HUES6 (cell line): ENCODE measurements at regions not wholly inside any gene's neighbourhood (a gene's known extent, or its start where the extent isn't known, plus 50 kb on each side); places are given as distances from the start of the nearest gene placed in this dataset.

Experiments
- H3K27ac ChIP-seq: 2 replicates; pipeline ENCODE4 v1.7.0; 2013; ENCODE audit warnings: low read depth, mild to moderate bottlenecking, low read length, inconsistent platforms
- H3K27me3 ChIP-seq: 2 replicates; pipeline ENCODE4 v1.6.1; 2013; ENCODE audit warnings: low read length; ENCODE audit not compliant: control insufficient read depth, insufficient read depth
- H3K36me3 ChIP-seq: 2 replicates; pipeline ENCODE4 v1.6.1; 2013; ENCODE audit warnings: low read length; ENCODE audit not compliant: control insufficient read depth, insufficient read depth
- H3K4me1 ChIP-seq: 2 replicates; pipeline ENCODE4 v1.6.1; 2013; ENCODE audit warnings: low read length; ENCODE audit not compliant: control insufficient read depth, insufficient read depth
- H3K4me3 ChIP-seq: 2 replicates; pipeline ENCODE4 v1.5.1; 2013; ENCODE audit warnings: low read depth, low read length
- H3K9ac ChIP-seq: one replicate; pipeline ENCODE4 v1.6.1; 2013; ENCODE audit warnings: mild to moderate bottlenecking, low read length
- H3K9me3 ChIP-seq: 2 replicates; pipeline ENCODE4 v1.6.1; 2013; ENCODE audit warnings: low read depth, low read length; ENCODE audit not compliant: control insufficient read depth, insufficient read depth

DNA sequence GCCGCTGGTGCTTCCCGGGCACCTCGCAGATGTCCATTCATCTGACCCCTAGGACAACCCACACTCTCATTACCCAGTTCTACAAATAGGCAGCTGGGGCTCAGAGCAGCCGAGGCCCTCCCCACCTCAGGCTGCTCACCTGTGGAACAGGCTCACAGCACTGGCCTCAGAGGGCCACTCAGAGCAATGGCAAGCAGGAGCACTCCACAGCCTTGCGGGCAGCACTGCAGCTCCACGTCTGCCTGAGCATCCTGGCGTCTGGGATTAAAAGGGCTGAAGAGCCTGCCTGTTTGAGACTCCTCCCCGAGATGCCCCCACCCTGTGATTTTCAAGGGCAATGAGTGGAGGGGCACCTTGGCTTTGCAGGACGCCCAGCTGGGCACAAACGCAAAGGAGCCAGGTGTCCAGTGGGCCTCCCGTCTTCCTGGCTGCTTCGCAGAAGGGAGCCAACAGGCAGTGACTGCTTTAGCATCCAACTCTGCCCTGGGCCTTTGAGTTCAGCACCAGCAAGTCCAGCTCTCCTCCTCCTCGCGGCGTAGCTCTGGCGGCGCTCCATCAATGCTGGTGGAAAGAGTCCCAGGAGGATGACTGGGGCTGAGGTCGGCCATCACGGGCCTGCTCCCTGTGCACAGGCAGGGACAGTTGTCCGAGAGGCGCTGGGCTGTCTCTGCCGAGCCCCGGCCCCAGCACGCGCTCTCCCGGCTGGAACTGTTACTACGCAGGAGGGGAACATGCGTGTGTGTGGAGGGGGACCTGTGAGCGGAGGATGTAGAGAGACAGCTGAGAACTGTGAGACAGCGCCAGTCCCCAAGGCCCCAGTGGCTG is 297.2 kb downstream of the NDUFA10 start:
- no peak overlapping the region for H3K4me3 ChIP-seq
- H3K27ac ChIP-seq = no peak overlapping the region
- H3K36me3 ChIP-seq = no peaks in the 10 kb centered on the region
- H3K9me3 ChIP-seq = no peaks in the 10 kb centered on the region
- peaks cover 4% of the 10 kb centered on the region; the same call in 1 of the 2 replicates for H3K4me1 ChIP-seq
- no peaks in the 10 kb centered on the region for H3K27me3 ChIP-seq
- H3K9ac ChIP-seq = no peak overlapping the region

DNA sequence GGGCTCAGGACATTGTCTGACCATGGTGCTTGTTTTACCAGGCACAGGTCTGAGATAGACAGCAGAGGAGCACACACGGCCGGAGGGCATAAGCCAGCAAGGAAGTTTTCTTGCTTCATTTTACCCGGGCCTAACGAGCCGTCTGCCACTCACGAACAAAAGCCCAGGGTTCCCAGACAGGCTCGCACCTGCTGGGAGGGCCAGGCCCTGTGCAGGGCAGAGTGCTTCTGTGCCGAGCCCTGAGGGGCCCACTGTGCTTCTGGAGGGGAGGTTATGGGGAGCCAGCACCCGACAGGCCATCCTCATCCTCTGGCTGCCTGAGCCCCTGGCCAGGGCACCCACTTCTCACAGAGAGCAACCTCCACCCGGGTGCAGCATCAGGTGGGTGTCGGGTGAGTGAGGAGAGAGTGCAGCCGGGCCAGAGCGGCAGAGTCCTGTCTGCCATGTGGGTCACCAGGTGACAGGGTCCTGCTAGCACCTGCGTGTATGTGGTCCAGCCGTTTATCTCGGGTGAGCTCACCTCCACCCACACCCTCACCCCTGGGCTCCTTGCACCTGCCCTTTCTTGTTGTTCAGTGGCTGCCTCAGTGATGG is 297.9 kb downstream of the NDUFA10 start:
- Histone ChIP-seq H3K9me3 (no peaks in the 10 kb centered on the region), H3K4me1 (peaks cover 4% of the 10 kb centered on the region; the same call in 1 of the 2 replicates), H3K27ac (no peak overlapping the region), H3K9ac (no peak overlapping the region), H3K4me3 (no peak overlapping the region), H3K36me3 (no peaks in the 10 kb centered on the region), H3K27me3 (no peaks in the 10 kb centered on the region)

DNA sequence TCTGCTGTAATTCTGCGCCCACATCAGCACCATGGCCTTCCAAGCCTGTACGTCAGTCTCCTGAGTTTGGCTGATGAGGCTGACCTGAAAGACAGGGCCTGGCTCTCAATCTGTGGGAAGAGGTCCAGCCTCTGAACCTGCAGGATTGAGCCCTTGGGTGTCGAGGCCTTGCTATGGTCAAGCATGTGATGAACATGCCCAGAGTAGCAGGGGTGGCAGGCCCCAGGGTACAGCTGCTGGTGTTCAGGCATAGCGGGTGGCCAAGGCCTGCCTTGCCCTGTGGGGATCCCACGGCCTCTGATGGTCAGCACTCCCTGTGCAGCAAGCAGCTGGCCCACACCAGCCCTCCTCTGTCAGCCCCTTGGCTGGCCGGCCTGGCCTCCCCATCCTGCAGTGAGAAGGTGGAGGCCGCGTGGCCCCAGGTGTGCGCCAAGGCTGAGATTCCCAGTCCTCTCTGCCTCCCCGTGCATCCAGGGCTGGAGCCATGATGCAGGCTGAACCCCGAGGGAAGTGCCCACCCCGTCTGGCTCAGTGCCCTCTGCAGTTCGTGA is 298.4 kb downstream of the NDUFA10 start:
- peaks cover 4% of the 10 kb centered on the region; the same call in 1 of the 2 replicates for H3K4me1 ChIP-seq
- no peaks in the 10 kb centered on the region for H3K36me3 ChIP-seq
- no peak overlapping the region for H3K9ac ChIP-seq
- no peak overlapping the region for H3K4me3 ChIP-seq
- no peaks in the 10 kb centered on the region for H3K9me3 ChIP-seq
- no peak overlapping the region for H3K27ac ChIP-seq
- H3K27me3 ChIP-seq = no peaks in the 10 kb centered on the region

DNA sequence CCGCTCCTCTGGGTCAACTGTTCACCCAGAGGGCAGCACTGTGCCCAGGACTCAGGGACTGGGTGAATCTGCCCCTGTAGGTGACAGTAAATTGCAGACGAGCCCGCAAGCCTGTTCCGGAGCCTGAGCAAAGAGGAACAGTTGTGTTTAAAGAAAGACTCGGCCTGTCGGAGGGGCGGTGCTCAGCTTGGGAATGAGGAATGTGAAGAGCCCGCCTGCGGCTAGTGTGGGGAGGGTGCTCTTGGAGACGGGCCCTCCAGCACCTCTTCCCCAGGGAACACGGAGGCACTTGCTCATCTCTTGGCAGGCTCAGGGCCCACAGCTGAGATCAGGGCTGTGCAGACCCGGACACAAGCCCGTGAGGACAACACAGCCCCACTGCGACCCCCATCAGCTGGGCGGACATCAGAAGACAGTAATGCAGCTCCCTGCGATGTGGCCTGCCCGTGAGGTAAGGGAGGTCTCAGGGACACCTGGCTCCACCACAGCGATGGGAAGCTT is 299.0 kb downstream of the NDUFA10 start:
- Histone ChIP-seq H3K4me1 (peaks cover 4% of the 10 kb centered on the region; the same call in 1 of the 2 replicates), H3K36me3 (no peaks in the 10 kb centered on the region), H3K27me3 (no peaks in the 10 kb centered on the region), H3K27ac (no peak overlapping the region), H3K9me3 (no peaks in the 10 kb centered on the region), H3K4me3 (no peak overlapping the region), H3K9ac (no peak overlapping the region)

DNA sequence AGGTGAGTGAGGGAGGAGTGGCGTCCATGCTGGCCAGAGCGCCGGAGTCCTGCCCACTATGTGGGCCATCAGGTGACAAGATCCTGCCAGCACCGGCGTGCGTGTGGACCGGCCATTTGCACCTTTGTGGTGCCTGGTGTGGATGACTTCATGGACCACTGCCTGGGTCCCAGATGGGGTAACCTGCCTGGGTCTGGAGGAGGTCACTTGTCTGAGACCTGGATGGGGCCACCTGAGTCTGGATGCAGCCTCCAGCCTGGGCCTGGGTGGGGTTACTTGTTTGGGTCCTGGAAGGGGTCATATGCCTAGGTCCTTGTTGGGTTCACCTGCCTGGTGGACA is 299.6 kb downstream of the NDUFA10 start:
- Histone ChIP-seq H3K27ac (no peak overlapping the region), H3K9me3 (no peaks in the 10 kb centered on the region), H3K4me3 (no peak overlapping the region), H3K36me3 (no peaks in the 10 kb centered on the region), H3K4me1 (peaks cover 4% of the 10 kb centered on the region; the same call in 1 of the 2 replicates), H3K27me3 (no peaks in the 10 kb centered on the region), H3K9ac (no peak overlapping the region)

DNA sequence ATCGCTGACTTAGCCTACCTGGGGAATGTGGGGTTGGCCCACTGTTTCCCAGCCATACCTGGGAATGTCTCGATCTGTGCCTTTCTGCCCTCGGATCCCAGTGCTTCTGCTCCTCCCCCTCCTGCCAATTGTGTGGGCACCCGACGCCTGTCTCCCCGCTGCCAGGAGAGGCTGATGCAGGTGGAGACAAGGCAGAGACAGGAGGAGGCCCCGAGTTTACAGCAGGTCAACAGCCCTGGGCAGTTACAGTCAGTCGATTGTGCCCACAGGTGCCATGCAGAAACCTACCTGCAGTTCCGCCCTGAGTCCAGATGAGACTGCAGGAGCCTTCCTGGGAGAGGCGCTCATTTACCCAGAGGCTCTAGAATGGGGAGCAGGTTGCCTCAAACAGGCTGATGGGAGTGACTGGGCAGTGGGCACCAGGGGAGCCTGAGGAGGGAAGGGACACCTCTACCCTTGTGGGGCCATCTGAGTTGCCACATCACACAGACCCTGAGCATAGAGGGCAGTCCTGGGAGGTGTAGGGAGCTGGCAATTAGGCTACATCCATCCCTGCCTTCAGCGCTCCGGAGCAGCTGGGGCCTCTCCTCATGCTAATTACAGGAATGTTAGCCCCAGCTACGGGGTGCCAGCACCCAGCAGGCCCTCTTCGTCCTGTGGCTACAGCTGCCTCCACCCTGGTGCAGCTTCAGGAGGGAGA is 300.1 kb downstream of the NDUFA10 start:
- H3K9me3 ChIP-seq = no peaks in the 10 kb centered on the region
- no peak overlapping the region for H3K9ac ChIP-seq
- H3K36me3 ChIP-seq = no peaks in the 10 kb centered on the region
- no peak overlapping the region for H3K27ac ChIP-seq
- peaks cover 4% of the 10 kb centered on the region; the same call in 1 of the 2 replicates for H3K4me1 ChIP-seq
- no peaks in the 10 kb centered on the region for H3K27me3 ChIP-seq
- no peak overlapping the region for H3K4me3 ChIP-seq

DNA sequence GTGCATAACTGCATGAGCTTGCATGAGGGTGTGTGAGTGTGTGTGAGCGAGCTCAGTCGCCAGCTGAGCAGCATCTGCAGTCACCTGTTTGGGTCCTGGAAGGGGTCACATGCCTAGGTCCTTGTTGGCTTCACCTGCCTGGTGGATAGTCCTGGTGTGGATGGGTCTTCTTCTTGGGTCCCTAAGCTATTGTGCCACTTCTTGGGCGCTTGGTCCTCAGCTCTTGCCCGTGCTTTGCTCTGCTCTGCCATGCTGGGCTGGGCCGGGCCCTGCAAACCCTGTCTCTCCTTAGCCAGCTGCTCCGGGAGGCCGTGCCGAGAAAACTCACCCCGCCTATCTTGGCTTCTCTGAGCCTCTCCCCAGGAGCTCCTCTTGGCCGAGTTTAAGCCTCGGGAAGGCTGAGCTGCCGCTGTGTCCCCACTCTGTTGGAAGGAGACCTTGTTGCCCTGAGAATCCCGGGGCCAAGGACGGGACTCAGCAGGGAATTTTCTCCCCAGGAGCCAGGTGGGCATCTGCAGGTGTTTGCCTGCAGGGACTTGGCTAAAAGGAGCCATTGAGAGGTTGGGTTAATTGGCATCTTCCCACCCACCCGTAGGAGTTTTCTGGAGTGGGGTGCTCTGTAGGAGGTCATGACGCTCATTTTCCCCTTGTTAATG is 300.8 kb downstream of the NDUFA10 start:
- no peak overlapping the region for H3K9ac ChIP-seq
- H3K27me3 ChIP-seq = no peaks in the 10 kb centered on the region
- H3K4me1 ChIP-seq = peaks cover 4% of the 10 kb centered on the region; the same call in 1 of the 2 replicates
- H3K27ac ChIP-seq = no peak overlapping the region
- H3K4me3 ChIP-seq = no peak overlapping the region
- no peaks in the 10 kb centered on the region; the same call in 1 of the 2 replicates for H3K9me3 ChIP-seq
- H3K36me3 ChIP-seq = no peaks in the 10 kb centered on the region

DNA sequence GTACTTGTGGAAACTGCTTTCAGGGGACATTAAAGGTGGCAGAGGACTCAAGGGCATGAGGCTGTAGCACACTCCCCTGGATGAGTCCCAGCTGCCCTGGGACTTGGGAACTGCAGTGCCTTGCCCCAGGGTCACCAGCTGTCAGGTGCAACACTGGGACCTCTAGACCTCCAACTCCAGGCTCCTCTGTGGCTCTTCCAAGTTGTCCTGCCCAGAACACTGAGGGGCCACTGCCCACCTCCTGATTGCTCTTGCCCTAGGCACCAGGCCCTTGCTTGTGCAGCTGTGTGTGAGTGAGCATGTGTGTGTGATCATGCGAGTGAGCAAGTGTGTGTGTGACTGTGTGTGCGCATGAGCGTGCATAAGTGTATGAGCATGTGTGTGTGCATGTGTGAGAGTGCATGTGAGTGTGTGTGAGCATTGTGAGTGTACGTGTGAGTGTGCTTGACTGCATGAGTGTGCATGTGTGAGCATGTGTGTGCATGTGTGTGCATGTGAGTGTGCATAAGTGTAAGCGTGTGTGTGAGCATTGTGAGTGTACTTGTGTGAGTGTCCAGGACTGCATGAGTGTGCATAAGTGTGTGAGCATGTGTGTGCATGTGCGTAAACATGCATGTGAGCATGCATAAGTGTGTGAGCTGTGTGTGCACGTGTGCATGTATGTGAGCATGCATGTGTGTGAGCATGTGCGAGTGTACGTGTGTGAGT is 301.5 kb downstream of the NDUFA10 start:
- no peaks in the 10 kb centered on the region for H3K36me3 ChIP-seq
- H3K27me3 ChIP-seq = no peaks in the 10 kb centered on the region
- no peak overlapping the region for H3K9ac ChIP-seq
- H3K9me3 ChIP-seq = peaks cover 4% of the 10 kb centered on the region; the same call in 1 of the 2 replicates
- H3K27ac ChIP-seq = no peak overlapping the region
- H3K4me1 ChIP-seq = peaks cover 4% of the 10 kb centered on the region; the same call in 1 of the 2 replicates
- no peak overlapping the region for H3K4me3 ChIP-seq

DNA sequence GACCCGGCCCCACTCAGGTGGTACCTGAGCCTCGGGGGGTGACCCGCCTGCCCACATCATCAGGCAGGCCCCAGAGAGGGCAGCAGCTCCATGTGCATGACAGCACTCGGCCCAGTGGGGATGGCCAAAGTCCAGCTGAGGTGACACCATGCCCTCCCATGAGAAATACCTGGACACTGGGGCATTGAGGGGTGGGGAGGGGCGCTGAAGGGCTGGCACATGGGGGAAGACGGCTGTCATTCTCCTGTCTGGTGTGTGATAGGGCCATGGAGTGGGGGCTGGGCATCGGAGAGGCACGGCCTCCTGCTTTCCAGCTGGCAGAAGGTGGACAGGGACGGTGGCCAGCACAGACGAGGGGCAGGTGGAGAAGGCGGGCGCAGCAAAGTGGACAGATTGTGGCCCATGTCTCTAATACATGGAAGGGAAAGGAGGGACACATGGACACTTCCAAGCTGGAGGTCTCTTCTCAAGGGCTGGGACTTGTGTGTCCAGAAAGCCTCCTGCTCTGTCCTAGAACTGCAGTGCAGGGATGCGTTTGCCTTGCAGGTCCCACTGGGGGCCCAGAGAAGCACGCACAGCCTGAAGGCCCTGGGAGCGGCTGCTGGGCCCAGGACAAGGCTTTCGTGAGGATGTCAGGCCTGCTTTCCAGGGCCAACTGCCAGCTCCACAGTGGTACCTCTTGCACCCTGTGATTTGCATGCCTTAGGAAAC is 302.2 kb downstream of the NDUFA10 start:
- peaks cover 4% of the 10 kb centered on the region; the same call in 1 of the 2 replicates for H3K9me3 ChIP-seq
- no peaks in the 10 kb centered on the region for H3K36me3 ChIP-seq
- no peaks in the 10 kb centered on the region for H3K27me3 ChIP-seq
- H3K4me3 ChIP-seq = no peak overlapping the region
- H3K4me1 ChIP-seq = peaks cover 4% of the 10 kb centered on the region; the same call in 1 of the 2 replicates
- no peak overlapping the region for H3K27ac ChIP-seq
- no peak overlapping the region for H3K9ac ChIP-seq
